GM12878 (cell line): ENCODE measurements at regions not wholly inside any gene's neighbourhood (a gene's known extent, or its start where the extent isn't known, plus 50 kb on each side); places are given as distances from the start of the nearest gene placed in this dataset.

Experiments
- ATAC-seq: fragments of 200-7000 bp; cut with Tn5 transposase; 3 replicates; pipeline ENCODE4 v1.9.1; 2020; ENCODE audit warnings: mild to moderate bottlenecking, moderate library complexity
- BruUV-seq: library from RNA; stranded (reverse); fragments of 400-500 nt; replicated peaks from 2 replicates; lab custom pipeline; 2021; lab: Mats Ljungman, UMichigan
- CTCF ChIA-PET: fragments of 300-600 bp; sonication (Branson Sonifier 250); formaldehyde crosslinking; extraction: SDS; loops from one replicate; lab custom pipeline; 2021; ENCODE audit warnings: inconsistent platforms; lab: Yijun Ruan, JAX
- POLR2A ChIA-PET: fragments of 350-600 bp; formaldehyde crosslinking; extraction: SDS; loops from one replicate; lab custom pipeline; 2021; ENCODE audit warnings: inconsistent platforms; lab: Charles Lee
- RAD21 ChIA-PET: fragments of 300-600 bp; sonication (Branson Sonifier 250); formaldehyde crosslinking; loops from one replicate; lab custom pipeline; 2023; ENCODE audit warnings: antibody characterized with exemption; ENCODE audit not compliant: unreplicated experiment; lab: Charles Lee
- SMC1A ChIA-PET: fragments of 300-600 bp; sonication (Branson Sonifier 250); formaldehyde crosslinking; loops from one replicate; lab custom pipeline; 2023; ENCODE audit not compliant: unreplicated experiment, uncharacterized antibody; lab: Charles Lee
- DNase-seq: peaks from one replicate; pipeline ENCODE4 v3.0.0-alpha.2; 2011; ENCODE audit warnings: low read depth, low spot score
- FAIRE-seq: peaks from 3 replicates; lab custom pipeline; 2011; peaks lifted over from hg19 to GRCh38; lab: Jason Lieb, UNC
- H2AFZ ChIP-seq: 2 replicates; pipeline ENCODE4 v1.6.0; 2011; ENCODE audit warnings: low read depth, low read length, control low read depth; ENCODE audit not compliant: control insufficient read depth
- H3K27ac ChIP-seq: 2 replicates; pipeline ENCODE4 v1.5.1; 2011; ENCODE audit warnings: control low read depth; ENCODE audit not compliant: control insufficient read depth, insufficient read depth
- H3K27me3 ChIP-seq, 2 experiments: replicated peaks in 1 of 2; 2 replicates each; pipeline versions ENCODE4 v1.6.0 to v1.6.1; 2011; ENCODE audit warnings: low read length in 1 of 2; ENCODE audit not compliant: control insufficient read depth in 2 of 2, insufficient read depth in 2 of 2
- H3K36me3 ChIP-seq, 2 experiments: 2 replicates each; pipeline ENCODE4 v1.5.1; 2011; ENCODE audit warnings: low read length in 1 of 2; ENCODE audit not compliant: control insufficient read depth in 2 of 2, insufficient read depth in 2 of 2
- H3K4me1 ChIP-seq: 2 replicates; pipeline ENCODE4 v1.6.1; 2011; ENCODE audit warnings: mild to moderate bottlenecking, low read length, moderate library complexity, mixed read lengths; ENCODE audit not compliant: control insufficient read depth, insufficient read depth
- H3K4me2 ChIP-seq: 2 replicates; pipeline ENCODE4 v1.6.0; 2011; ENCODE audit warnings: control low read depth; ENCODE audit not compliant: control insufficient read depth, insufficient read depth
- H3K4me3 ChIP-seq: fragments of 200-600 bp; sonication (generic); 2 replicates; pipeline ENCODE4 v1.5.1; 2016
- H3K79me2 ChIP-seq: 2 replicates; pipeline ENCODE4 v1.6.0; 2011; ENCODE audit warnings: low read length; ENCODE audit not compliant: control insufficient read depth, insufficient read depth
- H3K9ac ChIP-seq: 2 replicates; pipeline ENCODE4 v1.8.0; 2011; ENCODE audit warnings: low read length, control low read depth, mixed read lengths; ENCODE audit not compliant: control insufficient read depth, insufficient read depth
- H3K9me3 ChIP-seq: replicated peaks from 3 replicates; pipeline ENCODE4 v1.5.1; 2011; ENCODE audit warnings: mild to moderate bottlenecking, low read length; ENCODE audit not compliant: control insufficient read depth, insufficient read depth
- H4K20me1 ChIP-seq: 2 replicates; pipeline ENCODE4 v1.6.0; 2011; ENCODE audit not compliant: control insufficient read depth, insufficient read depth
- CUX1 ChIP-seq: IDR thresholded peaks from 2 replicates; pipeline ENCODE4 v1.6.1; 2012; ENCODE audit warnings: improper control_type of control experiment, low read depth, low read length; ENCODE audit not compliant: insufficient replicate concordance
- PML ChIP-seq: IDR thresholded peaks from 2 replicates; pipeline ENCODE4 v1.6.1; 2012; ENCODE audit warnings: low read length, inconsistent platforms
- RAD21 ChIP-seq: IDR thresholded peaks from 2 replicates; pipeline ENCODE4 v1.6.1; 2011; ENCODE audit warnings: mild to moderate bottlenecking, low read depth, low read length, moderate library complexity; ENCODE audit not compliant: insufficient read depth
- SMC3 ChIP-seq: IDR thresholded peaks from 2 replicates; pipeline ENCODE4 v1.6.1; 2011; ENCODE audit warnings: low read length, improper control_type of control experiment, borderline replicate concordance
- STAT1 ChIP-seq: fragments of 450-650 bp; conservative IDR thresholded peaks from 2 replicates; pipeline ENCODE4 v1.6.1; 2014; ENCODE audit warnings: antibody characterized with exemption, mild to moderate bottlenecking
- WGBS: methylation state at CpG from one replicate; pipeline ENCODE4 v1.1.6; 2016; ENCODE audit warnings: low lambda C conversion rate; ENCODE audit not compliant: insufficient replicate concordance, insufficient coverage; ENCODE audit errors: missing lambda C conversion rate; 5-methylcytosine and 5-hydroxymethylcytosine counted together
- in situ Hi-C: fragments of 300-500 bp; cut with MboI; formaldehyde crosslinking; loops from 9 replicates; pipeline ENCODE4 v1.14.3; 2018; ENCODE audit warnings: mixed read lengths
- intact Hi-C: fragments of 100-400 bp; cut with micrococcal nuclease; formaldehyde crosslinking; loops from one replicate; pipeline ENCODE4 v1.14.2; 2022; ENCODE audit not compliant: unreplicated experiment
- TF ChIP-seq, protein P1 (sequence below), 3 experiments: IDR thresholded peaks in 2 of 3; conservative IDR thresholded peaks in 1 of 3; 2 replicates each; pipeline ENCODE4 v1.5.1; 2011; ENCODE audit warnings: low read depth in 3 of 3, low read length in 3 of 3, mild to moderate bottlenecking in 3 of 3, control low read depth in 2 of 3, moderate library complexity in 2 of 3, inconsistent platforms in 1 of 3, mixed read lengths in 1 of 3; ENCODE audit not compliant: control insufficient read depth in 2 of 3, insufficient read depth in 1 of 3; ENCODE audit errors: extremely low read depth in 1 of 3

DNA sequence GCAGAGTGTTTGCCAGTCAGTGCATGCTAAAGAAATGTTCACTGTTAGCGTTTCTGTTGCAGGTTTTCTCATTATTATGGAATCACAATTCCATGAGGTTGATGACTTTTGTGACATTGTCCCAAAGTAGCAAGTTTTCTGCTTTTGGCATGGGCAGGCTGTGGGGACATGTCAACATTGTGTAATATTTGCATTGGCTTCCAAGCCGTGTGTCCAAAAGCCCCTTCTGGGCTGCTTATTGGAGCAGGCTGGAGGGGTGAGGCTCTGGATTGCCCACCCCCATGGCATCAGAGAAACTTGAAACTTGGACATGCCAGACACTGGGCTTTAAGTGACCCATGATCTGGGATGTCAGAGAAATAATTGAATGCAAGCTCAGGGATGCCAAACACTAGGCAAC lies 90.7 kb downstream of the RTL9 start (continued):
- no peak for TF ChIP-seq CUX1

DNA sequence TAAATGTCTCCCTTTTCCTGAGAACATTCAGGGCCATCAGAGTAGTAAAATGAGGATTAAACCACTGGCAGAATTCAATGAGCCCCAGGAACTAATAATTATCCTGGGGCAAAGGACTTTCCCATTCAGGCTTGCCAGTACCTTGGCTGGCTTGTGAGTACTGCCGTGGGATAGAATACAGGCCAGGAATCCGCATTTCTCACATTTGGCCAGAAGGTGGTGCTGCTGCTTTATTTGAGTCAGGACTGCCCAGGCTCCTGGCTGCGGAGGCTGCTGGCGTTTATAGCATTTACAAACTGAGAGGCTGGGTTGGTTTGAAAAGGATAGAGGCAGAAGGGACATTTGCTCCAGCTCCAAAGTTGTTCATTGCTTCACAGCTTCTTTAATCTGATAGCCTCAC lies 91.4 kb downstream of the RTL9 start:
- FAIRE-seq (peak; percentile 64), DNase-seq (peak; percentile 20)
- no TSS peak for BruUV-seq
- Histone ChIP-seq H3K9ac (no peak overlapping the region), H3K4me1 (no peaks in the 10 kb centered on the region), H3K27ac (no peak overlapping the region), H2AFZ (no peak overlapping the region), H3K36me3 (no peaks in the 10 kb centered on the region), H3K4me3 (no peak overlapping the region), H3K79me2 (no peaks in the 10 kb centered on the region), H3K9me3 (no peaks in the 10 kb centered on the region), H3K4me2 (no peak overlapping the region), H4K20me1 (no peaks in the 10 kb centered on the region)
- in situ Hi-C loops: loop anchor here (5.0 kb wide), 1 partner anchor 397 kb away; no protein-coding TSS in a partner anchor
- RAD21 ChIA-PET: interaction anchor here (3.8 kb wide), 1 partner anchor 397 kb away, joined by 19 read pairs; no protein-coding TSS in a partner anchor
- POLR2A ChIA-PET: no interaction called here
- 0% methylated on average over 4 of the region's 4 CpGs for WGBS
- intact Hi-C loops: loop anchor here (1.0 to 5.0 kb wide), 4 partner anchors 215 to 792 kb away; no protein-coding TSS in a partner anchor
- CTCF ChIA-PET: interaction anchor here (0.9 to 9.2 kb wide), 3 partner anchors 10 to 403 kb away, joined by 3 to 73 read pairs (median 5); no protein-coding TSS in a partner anchor
- SMC1A ChIA-PET: interaction anchor here (0.9 to 2.1 kb wide), 2 partner anchors 397 to 404 kb away, joined by 3 to 8 read pairs; no protein-coding TSS in a partner anchor
- TF ChIP-seq, protein P1, sequence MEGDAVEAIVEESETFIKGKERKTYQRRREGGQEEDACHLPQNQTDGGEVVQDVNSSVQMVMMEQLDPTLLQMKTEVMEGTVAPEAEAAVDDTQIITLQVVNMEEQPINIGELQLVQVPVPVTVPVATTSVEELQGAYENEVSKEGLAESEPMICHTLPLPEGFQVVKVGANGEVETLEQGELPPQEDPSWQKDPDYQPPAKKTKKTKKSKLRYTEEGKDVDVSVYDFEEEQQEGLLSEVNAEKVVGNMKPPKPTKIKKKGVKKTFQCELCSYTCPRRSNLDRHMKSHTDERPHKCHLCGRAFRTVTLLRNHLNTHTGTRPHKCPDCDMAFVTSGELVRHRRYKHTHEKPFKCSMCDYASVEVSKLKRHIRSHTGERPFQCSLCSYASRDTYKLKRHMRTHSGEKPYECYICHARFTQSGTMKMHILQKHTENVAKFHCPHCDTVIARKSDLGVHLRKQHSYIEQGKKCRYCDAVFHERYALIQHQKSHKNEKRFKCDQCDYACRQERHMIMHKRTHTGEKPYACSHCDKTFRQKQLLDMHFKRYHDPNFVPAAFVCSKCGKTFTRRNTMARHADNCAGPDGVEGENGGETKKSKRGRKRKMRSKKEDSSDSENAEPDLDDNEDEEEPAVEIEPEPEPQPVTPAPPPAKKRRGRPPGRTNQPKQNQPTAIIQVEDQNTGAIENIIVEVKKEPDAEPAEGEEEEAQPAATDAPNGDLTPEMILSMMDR (IDR thresholded peaks at IDR 0.05 in 2 of 3, conservative IDR thresholded peaks at IDR 0.05 in 1 of 3; ENCODE audit: control insufficient read depth in 2 of 3, extremely low read depth in 1 of 3, insufficient read depth in 1 of 3, low read depth in 3 of 3, low read length in 3 of 3): peak; percentile 78 to 85 (median 84)
- TF ChIP-seq PML: no peak
- no peak for TF ChIP-seq STAT1
- peak; percentile 82 for TF ChIP-seq SMC3
- peak; percentile 89 for TF ChIP-seq RAD21
- TF ChIP-seq, all 136 proteins: peak for 3
- peak; percentile 99 for ATAC-seq
- peaks cover 0 to 4% of the 10 kb centered on the region in 2 experiments; a peak in 2 of 4 replicates for H3K27me3 ChIP-seq
